ENCODE measurements at regions not wholly inside any gene's neighbourhood (a gene's known extent, or its start where the extent isn't known, plus 50 kb on each side); places are given as distances from the start of the nearest gene placed in this dataset.
"Not testable (repeated sequence)": the region's sequence is repeated elsewhere in the genome, so short reads cannot be mapped to it uniquely, and the experiment has no call there.

GRCh38 chr2:235206399-235206798 is 254.6 kb downstream of the SH3BP4 start:
- intact Hi-C loops (cut with DNase I), result no loop called here
- DNase-seq, result no peak

GRCh38 chr2:235206980-235207579 is 255.3 kb downstream of the SH3BP4 start:
- intact Hi-C loops (cut with DNase I), result no loop called here
- no peak for DNase-seq

DNA sequence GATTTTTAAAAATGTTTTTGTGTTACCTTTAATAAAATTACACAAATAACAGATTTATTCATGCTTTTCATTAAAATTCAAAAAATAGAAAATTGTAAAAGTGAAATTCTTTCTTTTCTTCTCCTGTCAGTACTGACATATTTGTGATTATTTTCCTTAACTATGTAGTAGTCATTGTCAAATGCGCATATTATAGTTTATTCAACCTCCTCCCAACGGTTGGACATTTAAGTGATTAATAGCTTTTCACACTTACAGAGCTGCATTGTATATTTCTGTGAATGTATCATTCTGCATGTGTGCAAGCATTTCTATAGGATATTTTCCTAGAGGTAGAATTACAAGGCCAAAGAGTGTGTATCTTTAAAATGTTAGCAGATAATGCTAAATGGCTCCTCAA is 259.2 kb downstream of the SH3BP4 start:
- intact Hi-C loops (cut with DNase I), result no loop called here
- no peak for DNase-seq

GRCh38 chr2:235212501-235213158 is 260.8 kb downstream of the SH3BP4 start:
- DNase-seq, result no peak
- intact Hi-C loops (cut with DNase I), result no loop called here

DNA sequence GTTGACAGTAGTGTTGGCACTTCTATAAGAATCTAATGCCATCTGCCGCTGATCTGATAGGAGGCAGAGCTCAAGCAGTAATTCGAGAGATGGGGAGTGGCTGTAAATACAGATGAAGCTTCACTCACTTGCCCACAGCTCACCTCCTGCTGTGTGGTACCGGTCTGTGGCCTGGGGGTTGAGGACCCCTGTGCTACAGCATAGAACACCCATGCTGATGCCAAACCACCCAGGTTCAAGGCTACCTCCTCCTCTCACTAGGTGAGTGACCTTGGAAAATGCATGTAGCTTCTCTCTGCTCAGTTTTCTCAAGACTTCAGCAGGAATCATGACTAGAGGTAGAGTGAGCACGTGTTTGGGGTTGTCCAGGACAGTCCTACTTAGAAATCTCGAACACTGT is 263.4 kb downstream of the SH3BP4 start:
- no peak for DNase-seq
- intact Hi-C loops (cut with DNase I), result no loop called here

DNA sequence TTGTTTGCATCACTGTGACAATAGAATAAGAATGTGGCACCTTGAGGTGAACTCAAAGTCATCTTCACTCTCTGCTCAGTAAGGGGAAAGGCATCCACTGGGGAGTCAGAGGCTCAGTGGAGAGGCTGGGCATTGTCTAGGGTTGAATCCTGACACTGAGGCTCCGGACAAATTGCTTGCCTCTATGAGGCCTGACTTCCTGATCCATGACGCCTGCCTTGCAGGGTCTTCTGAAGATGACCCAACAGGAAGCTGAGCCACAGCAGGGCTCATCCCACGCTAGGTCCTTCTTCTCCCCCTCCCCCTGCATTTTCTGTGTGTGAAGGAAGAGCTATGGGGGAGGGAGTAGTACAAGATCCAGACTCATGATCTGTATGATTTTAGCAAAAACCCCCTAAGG is 265.1 kb downstream of the SH3BP4 start:
- intact Hi-C loops (cut with DNase I), result no loop called here

GRCh38 chr2:235217846-235218245 is 266.0 kb downstream of the SH3BP4 start:
- intact Hi-C loops (cut with DNase I), result no loop called here
- DNase-seq, result no peak

More for the DNA sequence above, 265.1 kb downstream of the SH3BP4 start:
- DNase-seq, result no peak

- intact Hi-C loops (cut with DNase I), result no loop called here
- DNase-seq, result no peak
Observed at GRCh38 chr2:235218486-235218907, 266.7 kb downstream of the SH3BP4 start.

DNA sequence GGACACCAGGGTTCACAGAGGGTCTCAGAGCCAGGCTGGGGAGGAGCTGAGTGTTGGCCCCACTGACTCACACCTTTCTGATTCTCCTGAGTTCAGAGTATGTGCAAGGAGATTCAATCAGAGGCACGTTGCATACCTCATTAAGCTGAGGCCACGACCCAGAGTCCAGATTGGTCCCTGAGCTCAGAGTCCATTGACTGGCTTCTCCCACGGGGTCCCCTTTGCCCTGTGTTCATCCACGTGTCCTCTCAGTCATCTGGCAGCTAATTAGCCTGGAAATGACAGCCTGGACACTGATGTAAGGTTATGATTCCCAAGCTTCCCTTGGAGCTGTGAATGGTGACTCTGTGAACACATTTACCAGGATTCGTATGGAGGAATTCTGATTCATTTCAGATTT is 267.2 kb downstream of the SH3BP4 start:
- DNase-seq, result no peak
- intact Hi-C loops (cut with DNase I), result no loop called here

- intact Hi-C loops (cut with DNase I), result no loop called here
- no peak for DNase-seq
Observed at GRCh38 chr2:235220331-235220730, 268.5 kb downstream of the SH3BP4 start.

GRCh38 chr2:235223011-235223410 is 270.8 kb upstream of the AGAP1 start:
- intact Hi-C loops (cut with DNase I), result no loop called here
- DNase-seq, result no peak

DNA sequence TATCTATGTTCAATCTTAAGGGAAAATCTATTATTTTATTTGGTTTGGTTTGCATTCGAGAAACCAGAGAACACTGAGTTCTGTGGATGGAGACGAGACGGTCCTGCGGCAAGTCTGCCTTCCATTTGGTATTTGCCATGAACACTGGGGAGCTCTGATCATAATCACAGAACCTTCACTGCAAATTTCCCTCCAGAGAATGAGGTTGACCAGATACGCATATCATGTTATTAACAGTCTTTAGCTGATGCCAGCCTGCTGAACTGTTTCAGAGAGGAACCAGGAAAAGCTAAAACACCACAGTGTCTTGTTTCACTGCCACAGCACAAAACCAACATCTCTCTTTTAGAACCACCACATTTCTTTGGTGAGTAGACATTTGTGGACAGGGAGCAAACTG is 269.4 kb upstream of the AGAP1 start:
- no peak for DNase-seq
- intact Hi-C loops (cut with DNase I), result no loop called here

- DNase-seq, result no peak
Observed at GRCh38 chr2:235225261-235225660, 268.6 kb upstream of the AGAP1 start.

DNA sequence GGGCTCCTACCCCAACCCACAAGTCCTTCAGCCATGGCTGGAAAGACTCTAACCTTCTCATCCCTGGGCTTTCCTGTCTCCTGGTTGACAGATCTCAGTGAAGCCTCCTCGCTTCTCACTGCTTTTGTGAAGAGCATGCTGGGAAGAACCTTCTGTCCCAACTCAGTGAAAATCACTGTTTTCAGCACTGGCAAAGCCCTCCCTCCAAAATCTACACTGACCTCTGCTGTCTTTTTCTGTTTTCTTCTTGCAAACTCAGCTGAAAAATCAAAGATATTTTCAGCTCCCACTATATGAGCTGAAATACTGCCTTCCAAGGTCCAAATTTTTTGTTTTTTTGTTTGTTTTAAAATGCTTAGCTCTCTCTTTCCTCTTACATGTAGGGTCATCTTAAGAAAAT is 266.3 kb upstream of the AGAP1 start:
- intact Hi-C loops (cut with DNase I), result loop anchor here (5.0 kb wide), 1 partner anchor 90 kb away; no protein-coding TSS in a partner anchor
- no peak for DNase-seq

More at GRCh38 chr2:235225261-235225660, 268.6 kb upstream of the AGAP1 start:
- intact Hi-C loops (cut with DNase I), result loop anchor here (5.0 kb wide), 1 partner anchor 88 kb away; no protein-coding TSS in a partner anchor

DNA sequence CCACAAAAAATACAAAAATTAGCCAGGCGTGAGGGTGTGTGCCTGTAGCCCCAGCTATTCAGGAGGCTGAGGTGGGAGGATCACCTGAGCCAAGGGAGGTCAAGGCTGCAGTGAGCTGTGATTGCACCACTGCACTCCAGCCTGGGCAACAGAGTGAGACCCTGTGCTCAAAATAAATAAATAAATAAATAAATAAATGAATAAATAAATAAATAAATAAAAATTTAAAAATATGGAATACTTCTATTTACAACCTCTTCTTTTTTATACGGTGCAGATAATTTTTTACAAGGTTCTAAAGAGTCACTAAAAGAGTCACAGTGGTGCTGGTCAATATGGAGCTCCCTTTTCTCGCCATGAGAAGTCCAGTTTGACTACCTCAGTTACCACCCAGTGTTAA is 265.4 kb upstream of the AGAP1 start:
- DNase-seq, result not testable (repeated sequence)
- intact Hi-C loops (cut with DNase I), result loop anchor here (5.0 kb wide), 1 partner anchor 91 kb away; no protein-coding TSS in a partner anchor

DNA sequence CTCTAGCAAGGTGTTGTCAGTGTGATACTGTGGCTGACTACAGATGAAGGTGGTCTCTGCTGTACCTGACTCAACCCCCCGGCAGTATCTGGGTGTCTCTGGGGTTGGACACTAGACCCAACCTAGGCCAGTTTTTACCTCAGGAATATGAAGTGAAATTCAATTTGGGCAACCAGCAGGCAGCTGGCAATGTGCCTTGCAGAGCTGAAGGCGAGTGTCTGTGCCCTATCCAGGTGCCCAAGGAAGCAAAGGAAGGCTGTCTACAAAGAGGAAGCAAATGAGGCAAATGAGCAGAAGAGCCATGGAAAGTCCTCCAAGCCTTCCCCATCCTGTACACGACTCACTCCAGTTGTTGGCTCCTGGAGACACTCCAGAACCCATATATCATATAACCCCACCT is 264.6 kb upstream of the AGAP1 start:
- DNase-seq, result no peak
- intact Hi-C loops (cut with DNase I), result loop anchor here (5.0 kb wide), 1 partner anchor 92 kb away; no protein-coding TSS in a partner anchor

DNA sequence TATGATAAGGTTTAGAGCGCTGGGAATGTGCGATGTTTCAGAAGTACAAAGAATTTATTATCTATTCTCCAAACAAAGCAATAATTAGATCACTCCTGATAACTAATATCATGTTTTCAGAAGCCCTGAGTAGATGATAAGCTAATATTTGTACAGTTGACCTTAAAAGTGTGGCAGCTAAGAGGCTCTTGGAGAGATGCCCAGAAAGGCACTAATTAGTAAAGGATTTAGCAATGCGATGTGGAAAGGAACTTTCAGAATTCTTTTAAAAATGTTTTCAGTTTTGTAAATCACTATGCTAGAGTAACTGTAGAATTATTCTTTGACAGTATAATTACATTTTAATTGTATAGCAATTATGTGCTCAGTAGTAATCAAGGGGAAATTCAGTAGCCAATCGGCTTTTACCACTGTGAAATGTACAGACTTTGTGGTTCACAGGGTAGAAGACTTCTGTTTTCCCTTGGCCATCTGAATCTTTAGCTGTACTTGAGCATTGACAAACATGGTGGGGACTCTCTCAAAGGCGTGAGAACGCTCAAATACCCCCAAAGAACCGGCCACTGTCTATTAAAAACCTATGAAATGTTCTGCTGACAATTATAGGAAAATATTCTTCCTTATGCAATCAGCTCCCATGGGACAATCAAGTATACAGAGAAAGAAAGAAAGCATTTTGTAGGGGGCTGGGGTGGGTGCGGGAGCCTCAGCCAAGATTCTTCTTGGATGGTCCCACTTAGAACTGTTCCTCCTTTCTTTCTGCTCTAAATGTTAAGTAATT is 262.8 kb upstream of the AGAP1 start:
- intact Hi-C loops (cut with DNase I), result no loop called here
- DNase-seq, result no peak

DNA sequence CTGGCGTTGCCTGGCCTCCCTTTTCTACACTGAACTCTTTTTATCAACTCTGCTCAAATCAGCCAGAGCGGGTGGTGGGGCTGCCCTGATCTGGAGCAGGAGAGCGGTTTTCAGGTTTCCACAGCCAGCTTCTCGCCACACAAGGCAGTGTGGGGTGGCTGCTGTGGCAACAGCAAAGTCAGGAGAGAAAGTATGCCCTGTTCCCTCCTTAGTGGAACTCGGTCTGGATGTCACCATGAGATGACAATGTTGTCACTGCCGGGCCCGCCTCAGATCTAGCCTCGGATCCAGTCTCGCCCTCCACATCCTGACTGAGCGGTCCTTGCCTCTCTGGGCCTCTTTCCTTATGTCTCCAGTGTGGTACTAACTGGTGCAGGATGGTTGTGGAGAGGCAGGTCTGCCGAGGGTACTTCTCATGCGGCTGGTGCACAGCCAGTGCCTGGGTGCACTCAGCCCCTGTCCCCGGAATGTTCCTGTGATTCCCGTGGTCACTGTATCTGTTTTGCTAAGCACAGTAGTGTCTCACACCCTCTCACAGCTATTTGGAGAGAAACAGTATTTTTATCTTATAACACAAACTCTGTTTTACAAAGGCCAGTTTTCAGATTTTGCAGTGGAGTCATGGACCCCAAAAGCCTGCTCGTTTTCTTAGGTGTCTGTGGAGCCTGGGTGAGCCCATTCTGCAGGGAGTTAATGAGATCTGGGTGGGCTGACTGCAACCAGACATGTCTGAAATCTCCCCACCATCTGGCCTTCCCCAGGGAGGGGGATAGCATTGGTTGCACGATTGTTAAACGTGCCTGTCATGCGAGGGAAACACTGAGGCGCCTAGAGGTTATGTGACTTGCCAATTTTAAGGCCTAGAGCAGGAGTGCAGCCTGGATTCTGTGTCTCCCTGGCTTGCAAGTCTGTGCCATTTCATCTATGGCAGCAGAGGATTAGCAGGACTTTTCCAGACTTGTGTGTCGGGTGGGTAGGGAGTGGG is 261.1 kb upstream of the AGAP1 start:
- intact Hi-C loops (cut with DNase I), result no loop called here
- peak in 1 of 10 donors; percentile 77 for DNase-seq

DNA sequence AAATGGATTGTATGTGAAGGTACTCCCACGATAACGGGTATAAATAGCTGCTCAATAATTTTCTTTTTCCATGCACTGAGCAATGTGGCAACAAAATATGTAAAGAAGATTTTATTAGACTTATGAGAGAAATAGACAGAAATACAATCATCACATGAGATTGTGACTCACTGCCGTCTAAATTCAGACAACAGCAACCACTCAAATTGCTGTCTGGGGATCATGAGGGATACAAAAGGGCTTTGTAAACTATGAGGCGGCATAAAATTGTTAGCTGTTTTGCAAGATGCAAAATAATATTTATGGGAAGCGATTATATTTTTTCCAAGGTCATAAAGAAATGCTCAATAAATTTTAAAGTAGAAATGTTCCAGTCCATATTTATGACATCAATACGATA is 259.1 kb upstream of the AGAP1 start:
- intact Hi-C loops (cut with DNase I), result no loop called here
- DNase-seq, result no peak
